Ovary (tissue), 7 donors: ENCODE measurements at regions not wholly inside any gene's neighbourhood (a gene's known extent, or its start where the extent isn't known, plus 50 kb on each side); places are given as distances from the start of the nearest gene placed in this dataset.

Experiments
- DNase-seq, 5 donors: peaks; one replicate each; pipeline ENCODE4 v3.0.0-alpha.2; 2019 to 2020
- H3K27ac ChIP-seq, 2 donors: fragments of 200-600 bp; one replicate each; pipeline versions ENCODE4 v1.5.1 to v1.8.0; 2019 to 2022
- H3K27me3 ChIP-seq: fragments of 200-600 bp; one replicate; pipeline ENCODE4 v1.8.0; 2022
- H3K36me3 ChIP-seq: fragments of 200-600 bp; sonication (generic); one replicate; pipeline ENCODE4 v1.5.1; 2019
- H3K4me1 ChIP-seq: one replicate; pipeline ENCODE4 v1.8.1; 2013; ENCODE audit warnings: mild to moderate bottlenecking, moderate library complexity; ENCODE audit not compliant: insufficient read depth
- H3K4me3 ChIP-seq: fragments of 200-600 bp; sonication (generic); one replicate; pipeline ENCODE4 v1.5.1; 2017
- H3K9me3 ChIP-seq, 2 donors: fragments of 200-600 bp in 1 of 2; sonication (generic) in 1 of 2; one replicate each; pipeline versions ENCODE4 v1.5.1 to v1.8.1; 2013 to 2019; ENCODE audit warnings: mild to moderate bottlenecking in 1 of 2, moderate library complexity in 1 of 2
- CTCF ChIP-seq, 3 donors: fragments of 450-650 bp in 2 of 3; fragments of 200-600 bp in 1 of 3; IDR thresholded peaks; one replicate each; pipeline versions ENCODE4 v1.5.1 to v1.8.0; 2016 to 2022; ENCODE audit warnings: antibody characterized with exemption in 3 of 3, mild to moderate bottlenecking in 1 of 3
- EP300 ChIP-seq: sonication (generic); formaldehyde crosslinking; IDR thresholded peaks from one replicate; pipeline ENCODE4 v1.6.1; 2017; ENCODE audit warnings: antibody characterized with exemption
- POLR2A ChIP-seq: fragments of 450-650 bp; IDR thresholded peaks from one replicate; pipeline ENCODE4 v1.6.1; 2017; ENCODE audit warnings: antibody characterized with exemption, mild to moderate bottlenecking, moderate library complexity
- WGBS, 3 donors: extraction: QIAGEN DNeasy Blood & Tissue Kit in 1 of 3; methylation state at CpG; one replicate each; pipeline versions ENCODE4 v1.1.5 to v1.1.7; 2013 to 2017; 5-methylcytosine and 5-hydroxymethylcytosine counted together
- intact Hi-C, 4 donors: fragments of 100-400 bp; cut with DNase I; formaldehyde crosslinking; loops; one replicate each; pipeline versions ENCODE4 v1.11.0 to v1.15.1; 2022 to 2023
- donor health status: DM: no; HTN: no; CAD: no; lungs with moderate emphysema.
- donor health status: DM: no; HTN: no; CAD: no.
- donor health status: Bipolar disorder and iron deficiency.
- donor health status: DM: no; HTN: no; CAD: no.
- donor health status: DM: yes; HTN: yes; CAD: no.

GRCh38 chr12:41972196-41972595, 172.5 kb downstream of the GXYLT1 start:
- no peaks in the 10 kb centered on the region for H3K9me3 ChIP-seq
- no peak for DNase-seq
- 19 to 36% (median 25%) methylated on average over 3 of the region's 3 CpGs for WGBS, 3 donors
- no peak overlapping the region for H3K27ac ChIP-seq
- no peak for TF ChIP-seq CTCF (IDR thresholded peaks at IDR 0.05)
- intact Hi-C loops = no loop called here
- H3K36me3 ChIP-seq = no peaks in the 10 kb centered on the region
- H3K4me3 ChIP-seq = no peak overlapping the region
- H3K27me3 ChIP-seq = no peaks in the 10 kb centered on the region
- no peaks in the 10 kb centered on the region for H3K4me1 ChIP-seq

- H3K9me3 ChIP-seq = no peaks in the 10 kb centered on the region
- DNase-seq = no peak
- no peak overlapping the region for H3K27ac ChIP-seq
- intact Hi-C loops = no loop called here
- H3K27me3 ChIP-seq = no peaks in the 10 kb centered on the region
- H3K4me3 ChIP-seq = no peak overlapping the region
- TF ChIP-seq CTCF (IDR thresholded peaks at IDR 0.05) (no peak), POLR2A (no peak)
- no peaks in the 10 kb centered on the region for H3K36me3 ChIP-seq
- no peaks in the 10 kb centered on the region for H3K4me1 ChIP-seq
- WGBS, 3 donors = 85 to 93% (median 91%) methylated on average over 2 of the region's 2 CpGs
Observed at GRCh38 chr12:41970744-41971143, 173.9 kb downstream of the GXYLT1 start.

GRCh38 chr12:41968599-41968998, 176.1 kb downstream of the GXYLT1 start:
- Histone ChIP-seq H3K4me1 (no peaks in the 10 kb centered on the region), H3K27me3 (no peaks in the 10 kb centered on the region), H3K36me3 (no peaks in the 10 kb centered on the region), H3K27ac (no peak overlapping the region), H3K4me3 (no peak overlapping the region), H3K9me3 (no peaks in the 10 kb centered on the region)
- no peak for DNase-seq
- intact Hi-C loops = no loop called here
- TF ChIP-seq EP300 (no peak), CTCF (IDR thresholded peaks at IDR 0.05) (no peak), POLR2A (no peak)

- Histone ChIP-seq H3K4me3 (no peak overlapping the region), H3K27me3 (no peaks in the 10 kb centered on the region), H3K36me3 (no peaks in the 10 kb centered on the region), H3K27ac (no peak overlapping the region), H3K9me3 (no peaks in the 10 kb centered on the region), H3K4me1 (no peaks in the 10 kb centered on the region)
- intact Hi-C loops = no loop called here
- WGBS, 3 donors = 44 to 51% (median 50%) methylated on average over 14 of the region's 14 CpGs
- peak in 1 of 5 donors; percentile 9 for DNase-seq
- no peak for TF ChIP-seq POLR2A
- TF ChIP-seq EP300 = no peak
- TF ChIP-seq CTCF (IDR thresholded peaks at IDR 0.05) = no peak
Observed at GRCh38 chr12:41967668-41968500, 176.8 kb downstream of the GXYLT1 start.
